Stimulated activated CD4-positive, alpha-beta T cell treated with anti-CD3 and anti-CD28 coated beads, Interleukin-4, amount 100 ng/mL, for 48 hours (primary cell): ENCODE measurements at regions not wholly inside any gene's neighbourhood (a gene's known extent, or its start where the extent isn't known, plus 50 kb on each side); places are given as distances from the start of the nearest gene placed in this dataset.
"Not testable (repeated sequence)": the region's sequence is repeated elsewhere in the genome, so short reads cannot be mapped to it uniquely, and the experiment has no call there.

Source experiments
- DNase-seq, 2 donors: peaks; one replicate each; pipeline ENCODE4 v3.0.0-alpha.2; 2020; ENCODE audit warnings: low read depth in 2 of 2

GRCh38 chr7:118918556-118918955 lies 694.1 kb downstream of the ANKRD7 start:
- no peak for DNase-seq

GRCh38 chr7:118938845-118939244 lies 714.3 kb downstream of the ANKRD7 start:
- no peak for DNase-seq

- no peak for DNase-seq
These were observed 719.8 kb downstream of the ANKRD7 start for GRCh38 chr7:118944271-118944670.

GRCh38 chr7:118945911-118946682 lies 721.6 kb downstream of the ANKRD7 start:
- DNase-seq = no peak

GRCh38 chr7:118948508-118948907 lies 724.0 kb downstream of the ANKRD7 start:
- DNase-seq = no peak

GRCh38 chr7:118949031-118949430 lies 724.5 kb downstream of the ANKRD7 start:
- no peak for DNase-seq

- DNase-seq = not testable (repeated sequence)
These were observed 731.8 kb downstream of the ANKRD7 start for GRCh38 chr7:118956285-118956684.

GRCh38 chr7:118969370-118969769 lies 744.9 kb downstream of the ANKRD7 start:
- DNase-seq = no peak

GRCh38 chr7:118971706-118972105 lies 747.2 kb downstream of the ANKRD7 start:
- no peak for DNase-seq

GRCh38 chr7:118974836-118975235 lies 750.3 kb downstream of the ANKRD7 start:
- no peak for DNase-seq

- no peak for DNase-seq
These were observed 770.8 kb downstream of the ANKRD7 start for GRCh38 chr7:118995350-118995749.

- no peak for DNase-seq
These were observed 782.7 kb downstream of the ANKRD7 start for GRCh38 chr7:119007236-119007635.

GRCh38 chr7:119010635-119011034 lies 786.1 kb downstream of the ANKRD7 start:
- no peak for DNase-seq

- DNase-seq = no peak
These were observed 801.9 kb downstream of the ANKRD7 start for GRCh38 chr7:119026391-119026790.

- no peak for DNase-seq
These were observed 804.2 kb downstream of the ANKRD7 start for GRCh38 chr7:119028736-119029135.

GRCh38 chr7:119032136-119032535 lies 807.6 kb downstream of the ANKRD7 start:
- DNase-seq = not testable (repeated sequence)

- no peak for DNase-seq
These were observed 809.1 kb downstream of the ANKRD7 start for GRCh38 chr7:119033641-119034040.

- no peak for DNase-seq
These were observed 813.4 kb downstream of the ANKRD7 start for GRCh38 chr7:119037941-119038340.

- no peak for DNase-seq
These were observed 821.6 kb downstream of the ANKRD7 start for GRCh38 chr7:119046068-119046467.

- DNase-seq = no peak
These were observed 841.5 kb downstream of the ANKRD7 start for GRCh38 chr7:119065966-119066365.

- no peak for DNase-seq
These were observed 861.5 kb downstream of the ANKRD7 start for GRCh38 chr7:119086026-119086425.

- no peak for DNase-seq
These were observed 866.3 kb downstream of the ANKRD7 start for GRCh38 chr7:119090851-119091250.

- no peak for DNase-seq
These were observed 872.2 kb downstream of the ANKRD7 start for GRCh38 chr7:119096683-119097082.
